ENCODE measurements at regions not wholly inside any gene's neighbourhood (a gene's known extent, or its start where the extent isn't known, plus 50 kb on each side); places are given as distances from the start of the nearest gene placed in this dataset.
A peak's percentile ranks its signal among the peaks of the same experiment; 100 is the strongest.

DNA sequence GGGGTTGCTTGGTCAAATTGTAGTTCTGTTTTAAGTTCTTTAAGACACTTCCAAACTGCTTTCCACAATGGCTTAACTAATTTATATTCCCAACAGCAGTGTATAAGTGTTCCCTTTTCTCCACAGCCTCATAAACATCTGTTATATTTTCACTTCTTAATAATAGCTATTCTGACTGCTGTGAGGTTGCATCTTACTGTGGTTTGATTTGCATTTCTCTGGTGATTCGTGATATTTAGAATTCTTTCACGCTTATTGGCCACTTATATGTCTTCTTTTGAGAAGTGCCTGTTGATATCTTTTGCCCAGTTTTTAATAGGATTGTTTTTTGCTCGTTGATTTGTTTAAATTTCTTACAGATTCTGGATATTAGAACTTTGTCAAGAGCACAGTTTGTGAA lies 278.6 kb upstream of the ITM2A start:
- no peak for FAIRE-seq
- no peak for DNase-seq (ENCODE audit: insufficient read length, low spot score)
- TF ChIP-seq, protein P1, sequence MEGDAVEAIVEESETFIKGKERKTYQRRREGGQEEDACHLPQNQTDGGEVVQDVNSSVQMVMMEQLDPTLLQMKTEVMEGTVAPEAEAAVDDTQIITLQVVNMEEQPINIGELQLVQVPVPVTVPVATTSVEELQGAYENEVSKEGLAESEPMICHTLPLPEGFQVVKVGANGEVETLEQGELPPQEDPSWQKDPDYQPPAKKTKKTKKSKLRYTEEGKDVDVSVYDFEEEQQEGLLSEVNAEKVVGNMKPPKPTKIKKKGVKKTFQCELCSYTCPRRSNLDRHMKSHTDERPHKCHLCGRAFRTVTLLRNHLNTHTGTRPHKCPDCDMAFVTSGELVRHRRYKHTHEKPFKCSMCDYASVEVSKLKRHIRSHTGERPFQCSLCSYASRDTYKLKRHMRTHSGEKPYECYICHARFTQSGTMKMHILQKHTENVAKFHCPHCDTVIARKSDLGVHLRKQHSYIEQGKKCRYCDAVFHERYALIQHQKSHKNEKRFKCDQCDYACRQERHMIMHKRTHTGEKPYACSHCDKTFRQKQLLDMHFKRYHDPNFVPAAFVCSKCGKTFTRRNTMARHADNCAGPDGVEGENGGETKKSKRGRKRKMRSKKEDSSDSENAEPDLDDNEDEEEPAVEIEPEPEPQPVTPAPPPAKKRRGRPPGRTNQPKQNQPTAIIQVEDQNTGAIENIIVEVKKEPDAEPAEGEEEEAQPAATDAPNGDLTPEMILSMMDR (IDR thresholded peaks at IDR 0.05; ENCODE audit: insufficient read depth, missing control alignments), result no peak

DNA sequence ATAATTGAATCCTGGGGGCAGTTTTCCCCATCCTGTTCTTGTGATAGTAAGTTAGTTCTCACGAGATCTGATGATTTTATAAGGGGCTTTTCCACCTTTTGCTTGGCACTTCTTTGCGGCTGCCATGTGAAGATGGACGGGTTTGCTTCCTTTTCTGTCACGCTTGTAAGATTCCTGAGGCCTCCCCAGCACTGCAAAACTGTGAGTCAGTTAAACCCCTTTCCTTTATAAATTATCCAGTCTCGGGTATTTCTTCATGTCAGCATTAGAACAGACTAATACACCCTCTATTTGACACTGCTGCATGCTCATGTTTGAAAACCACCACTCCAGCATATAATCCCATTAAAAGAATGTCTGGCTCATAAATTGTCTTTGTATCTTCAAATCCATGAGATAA lies 264.4 kb upstream of the ITM2A start:
- DNase-seq (ENCODE audit: insufficient read length, low spot score) (no peak), FAIRE-seq (no peak)
- TF ChIP-seq, protein P1 (IDR thresholded peaks at IDR 0.05; ENCODE audit: insufficient read depth, missing control alignments), result no peak

DNA sequence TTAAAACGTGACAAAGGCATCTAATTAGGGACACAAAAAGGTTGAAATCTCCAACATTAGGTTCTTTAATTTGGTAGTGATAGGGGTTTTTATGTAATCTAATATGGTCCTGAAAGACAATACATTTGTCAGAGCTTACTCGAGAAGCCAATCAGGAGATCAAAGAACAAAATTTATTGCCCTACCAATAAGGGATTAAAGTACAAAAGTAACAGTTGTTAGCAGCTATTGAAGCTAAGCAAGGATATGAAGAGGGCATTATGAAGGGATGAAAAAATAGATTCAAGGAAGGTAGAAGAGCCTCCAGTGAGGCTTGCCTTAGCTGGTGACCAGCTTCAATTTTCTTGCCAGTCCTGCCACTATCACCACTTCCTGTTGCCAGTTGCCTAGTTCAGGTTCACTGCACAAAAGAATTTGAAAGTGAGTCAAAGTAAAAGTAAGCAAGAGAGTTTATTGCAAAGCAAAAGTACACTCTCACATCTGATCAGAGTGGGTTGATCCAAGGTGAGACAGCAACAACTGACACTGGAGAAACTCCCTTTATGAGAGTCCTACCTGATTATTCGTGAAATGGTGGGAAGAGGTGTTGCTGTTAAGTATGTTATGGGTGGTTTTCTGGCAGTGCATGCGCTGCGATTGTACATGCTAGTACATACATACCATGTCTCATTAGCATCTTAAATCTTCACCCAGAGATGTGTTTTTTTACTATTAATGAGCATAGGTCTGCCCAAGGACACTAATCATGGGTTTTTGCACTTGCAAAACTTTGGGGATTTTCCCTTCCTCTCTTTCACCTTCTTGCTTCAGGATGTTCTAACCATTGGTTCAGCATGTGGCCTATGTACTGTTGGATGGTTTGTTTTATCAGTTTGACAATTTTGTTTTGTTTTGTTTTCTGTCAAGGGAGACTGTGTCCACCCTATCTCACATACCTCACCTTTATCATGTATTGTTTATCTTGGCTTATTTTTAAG lies 263.2 kb upstream of the ITM2A start:
- FAIRE-seq, result peak; percentile 11
- TF ChIP-seq, protein P1 (IDR thresholded peaks at IDR 0.05; ENCODE audit: insufficient read depth, missing control alignments), result no peak
- no peak for DNase-seq (ENCODE audit: insufficient read length, low spot score)

DNA sequence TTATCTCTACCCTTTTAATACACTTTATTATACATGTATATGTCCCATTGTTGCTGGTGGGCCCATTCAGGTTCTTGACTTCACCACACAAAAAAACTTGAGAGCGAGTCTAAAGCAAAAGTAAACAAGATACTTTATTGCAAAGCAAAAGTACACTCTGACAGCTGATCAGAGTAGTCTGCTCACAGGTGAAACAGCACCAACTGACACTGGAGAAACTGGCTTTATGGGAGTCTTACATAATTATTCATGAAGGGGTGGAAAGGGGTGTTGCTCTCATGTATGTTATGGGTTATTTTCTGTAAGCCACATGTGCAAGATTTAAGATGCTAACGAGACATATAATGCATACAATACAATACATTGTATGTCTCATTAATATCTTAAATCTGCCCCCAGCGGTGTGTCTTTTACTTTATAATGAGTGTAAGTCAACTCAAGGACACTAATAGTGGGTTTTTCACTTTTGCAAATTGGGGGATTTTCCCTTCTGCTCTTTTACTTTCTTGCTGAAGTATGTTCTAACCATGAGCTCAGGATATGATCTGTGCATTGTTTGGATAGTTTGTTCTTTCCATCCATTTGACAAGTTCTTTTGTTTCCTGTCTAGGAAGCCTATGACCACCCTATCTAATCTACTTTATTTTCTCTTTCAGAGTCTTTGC lies 256.1 kb upstream of the ITM2A start:
- TF ChIP-seq, protein P1 (IDR thresholded peaks at IDR 0.05; ENCODE audit: insufficient read depth, missing control alignments), result no peak
- FAIRE-seq, result no peak

DNA sequence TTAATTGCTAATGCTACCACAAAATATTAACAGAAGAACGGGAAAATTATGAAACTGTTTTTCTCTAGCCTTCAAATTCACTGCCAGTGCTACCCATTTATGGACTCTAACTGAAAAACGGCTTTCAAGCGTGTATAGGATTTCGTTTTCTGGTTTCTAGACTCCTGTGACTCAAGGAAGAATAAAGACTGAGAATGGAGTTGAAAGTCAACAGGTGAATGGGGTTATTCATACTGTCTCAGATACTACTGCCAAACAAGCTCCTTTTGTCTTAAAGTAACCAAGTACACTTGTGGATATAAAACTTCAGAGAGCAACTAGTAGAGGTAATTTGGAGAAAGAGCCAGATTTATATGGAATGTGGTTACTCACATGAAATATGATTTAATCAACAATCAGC lies 251.1 kb upstream of the ITM2A start:
- TF ChIP-seq, protein P1 (IDR thresholded peaks at IDR 0.05; ENCODE audit: insufficient read depth, missing control alignments), result no peak
- FAIRE-seq, result no peak

More for the DNA sequence above, 256.1 kb upstream of the ITM2A start:
- no peak for DNase-seq (ENCODE audit: insufficient read length, low spot score)

DNA sequence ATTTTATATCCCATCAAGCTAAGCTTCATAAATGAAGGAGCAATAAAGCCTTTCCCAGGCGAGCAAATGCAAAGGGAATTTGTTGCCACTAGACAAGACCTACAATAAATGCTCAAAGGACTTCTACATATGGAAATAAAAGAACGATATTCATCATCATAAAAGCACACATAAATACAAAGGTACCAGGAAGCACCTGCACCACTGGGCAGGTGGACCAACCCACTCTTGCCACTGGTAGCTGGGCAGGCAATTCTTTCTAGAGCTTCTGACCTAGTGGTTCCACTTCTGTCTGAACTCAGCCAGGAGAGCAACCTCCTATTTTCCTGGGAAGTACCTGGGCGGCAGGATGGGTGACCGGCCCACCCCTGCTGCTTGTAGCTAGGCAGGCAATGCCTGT lies 237.2 kb upstream of the ITM2A start:
- FAIRE-seq, result no peak

More for the DNA sequence above, 251.1 kb upstream of the ITM2A start:
- DNase-seq (ENCODE audit: insufficient read length, low spot score), result no peak

More for the DNA sequence above, 237.2 kb upstream of the ITM2A start:
- TF ChIP-seq, protein P1 (IDR thresholded peaks at IDR 0.05; ENCODE audit: insufficient read depth, missing control alignments), result no peak
- DNase-seq (ENCODE audit: insufficient read length, low spot score), result no peak

Data from D721Med (cell line).